Myocyte (in vitro differentiated cells): ENCODE measurements at regions not wholly inside any gene's neighbourhood (a gene's known extent, or its start where the extent isn't known, plus 50 kb on each side); places are given as distances from the start of the nearest gene placed in this dataset.
"Not testable (repeated sequence)": the region's sequence is repeated elsewhere in the genome, so short reads cannot be mapped to it uniquely, and the experiment has no call there.

Source experiments
- DNase-seq: peaks from one replicate; pipeline ENCODE4 v3.0.0-alpha.2; 2012; ENCODE audit warnings: low read depth

DNA sequence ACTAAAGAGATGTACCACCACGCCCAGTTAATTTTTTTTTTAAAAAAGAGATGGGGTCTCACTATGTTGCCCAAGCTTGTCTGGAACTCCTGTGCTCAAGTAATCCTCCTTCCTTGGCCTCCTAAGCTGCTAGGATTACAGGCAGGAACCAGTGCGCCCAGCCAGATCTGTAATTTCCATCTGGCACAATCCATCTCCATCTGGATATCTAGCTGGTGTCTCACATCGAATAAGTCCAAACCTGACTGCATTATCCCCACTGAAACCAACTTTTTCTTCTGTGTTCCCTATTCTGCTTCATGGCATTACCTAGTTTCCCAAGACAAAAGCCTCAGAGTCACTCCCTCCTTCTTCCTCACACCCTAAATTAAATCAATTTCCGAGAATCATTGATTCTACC lies 125.8 kb upstream of the TEX13C start:
- no peak for DNase-seq

- no peak for DNase-seq
Measured at GRCh38 chrX:125198546-125198945, 121.1 kb upstream of the TEX13C start.

DNA sequence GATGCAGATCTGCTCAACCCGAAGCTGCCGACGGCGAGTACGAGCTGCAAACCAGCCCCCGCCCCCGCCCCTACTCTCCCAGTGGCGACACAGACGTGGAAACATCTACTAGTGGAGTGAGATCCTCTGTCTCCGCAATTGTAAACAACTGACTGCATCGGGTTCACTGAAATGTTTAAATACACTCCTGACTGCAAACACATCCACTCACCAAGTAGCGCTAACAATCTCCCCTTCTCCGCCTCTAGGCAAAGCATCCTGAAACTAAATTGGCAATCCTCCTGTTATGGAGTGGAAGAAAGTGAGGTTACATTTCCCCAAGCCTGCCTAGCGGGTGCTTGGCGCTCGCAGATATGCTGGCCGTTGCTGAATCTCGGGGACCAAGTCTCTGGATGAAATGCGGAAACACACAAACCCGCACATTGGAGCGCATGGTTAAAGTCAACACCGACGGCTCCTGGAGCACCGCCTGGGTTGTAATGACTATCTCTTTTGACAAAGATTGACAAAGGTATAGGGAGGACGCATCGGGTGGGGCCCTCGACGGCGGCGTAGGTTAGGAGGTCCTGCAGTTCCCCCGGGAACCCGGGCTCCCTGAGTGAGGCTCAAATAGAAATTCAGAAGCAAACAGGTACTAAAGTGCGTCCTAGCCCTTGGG lies 117.0 kb upstream of the TEX13C start:
- no peak for DNase-seq

DNA sequence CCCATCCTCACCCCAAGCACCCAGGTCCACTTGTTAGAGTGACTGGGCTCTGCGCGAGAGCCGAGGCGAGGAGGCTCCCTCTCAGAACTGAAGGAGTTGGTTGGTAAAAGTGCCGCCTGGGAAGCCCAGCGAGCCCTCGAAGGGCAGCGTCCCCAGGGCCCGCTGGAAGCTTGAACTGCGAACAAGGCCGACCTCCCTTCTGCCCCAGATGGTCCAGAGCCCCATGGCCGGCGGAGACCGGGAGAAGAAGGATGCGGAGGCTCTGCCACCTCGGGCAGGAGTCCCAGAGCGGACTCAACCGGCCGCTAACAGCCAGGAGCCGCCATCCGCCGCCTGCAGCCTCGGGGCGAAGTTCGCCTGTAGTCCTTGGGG lies 116.3 kb upstream of the TEX13C start:
- no peak for DNase-seq

DNA sequence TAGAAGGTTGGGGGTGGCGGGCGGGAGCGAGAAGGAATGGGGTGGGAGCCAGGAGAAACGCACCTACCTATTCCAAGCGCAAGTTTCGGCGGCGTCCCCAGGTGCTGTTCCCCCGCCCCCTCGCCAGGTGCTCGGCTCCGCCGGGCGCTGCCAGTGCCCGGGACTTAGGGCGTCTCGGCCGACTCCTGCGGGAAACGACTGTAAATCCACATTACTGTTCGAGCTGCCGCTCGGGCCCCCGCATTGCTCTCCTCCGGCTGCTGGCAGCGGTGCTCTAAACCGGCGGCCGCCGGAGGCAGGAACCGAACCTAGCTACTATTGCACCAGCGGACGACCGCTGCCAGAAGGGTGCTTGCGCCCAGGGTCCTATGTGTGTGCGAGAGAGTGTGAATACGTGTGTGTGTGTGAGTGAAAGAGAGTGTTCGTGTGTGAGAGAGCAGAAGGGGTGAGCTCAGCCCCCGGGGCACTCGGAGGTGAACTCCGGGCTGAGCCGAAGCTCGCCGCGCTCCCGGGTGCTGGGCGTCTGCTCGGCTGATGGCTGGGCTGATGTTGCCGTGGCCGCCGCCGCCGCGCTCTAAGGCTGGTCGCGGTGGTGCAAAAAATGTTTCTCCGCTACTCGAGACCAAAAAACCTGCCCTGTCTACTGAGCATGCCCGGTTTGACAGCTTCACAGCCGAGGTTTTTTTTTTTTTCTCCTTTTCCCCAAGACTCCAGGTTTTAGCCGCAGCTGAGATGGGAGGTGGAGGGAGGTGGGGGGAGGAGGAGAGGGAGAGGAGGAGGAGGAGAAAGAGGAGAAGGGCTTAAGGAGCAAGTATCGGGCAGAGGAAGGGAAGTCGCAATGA lies 115.7 kb upstream of the TEX13C start:
- no peak for DNase-seq

DNA sequence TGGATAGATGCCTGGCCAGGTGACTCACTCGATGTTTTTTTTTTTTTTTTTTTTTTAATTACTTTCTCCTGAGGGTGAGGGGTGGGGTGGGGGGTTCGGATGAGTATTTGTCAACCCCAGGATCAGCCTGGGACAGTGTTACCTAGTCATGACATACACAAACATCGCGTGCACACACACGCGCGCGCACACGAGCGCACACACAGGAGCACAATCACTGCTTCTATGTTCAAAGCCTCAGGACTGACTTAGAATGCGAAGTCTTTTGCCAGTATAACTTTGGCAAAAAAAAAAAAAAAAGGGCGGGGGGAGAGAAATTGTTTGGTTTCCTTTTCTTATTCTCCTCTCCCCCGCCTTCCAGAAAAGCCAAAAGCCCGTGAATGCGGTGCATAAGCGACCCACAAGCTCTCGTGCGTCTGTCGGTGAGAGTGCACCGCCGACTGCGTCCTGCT lies 115.0 kb upstream of the TEX13C start:
- no peak for DNase-seq

- DNase-seq, result peak; percentile 0
Measured at GRCh38 chrX:125205133-125205917, 114.3 kb upstream of the TEX13C start.

- no peak for DNase-seq
Measured at GRCh38 chrX:125205918-125206665, 113.6 kb upstream of the TEX13C start.

DNA sequence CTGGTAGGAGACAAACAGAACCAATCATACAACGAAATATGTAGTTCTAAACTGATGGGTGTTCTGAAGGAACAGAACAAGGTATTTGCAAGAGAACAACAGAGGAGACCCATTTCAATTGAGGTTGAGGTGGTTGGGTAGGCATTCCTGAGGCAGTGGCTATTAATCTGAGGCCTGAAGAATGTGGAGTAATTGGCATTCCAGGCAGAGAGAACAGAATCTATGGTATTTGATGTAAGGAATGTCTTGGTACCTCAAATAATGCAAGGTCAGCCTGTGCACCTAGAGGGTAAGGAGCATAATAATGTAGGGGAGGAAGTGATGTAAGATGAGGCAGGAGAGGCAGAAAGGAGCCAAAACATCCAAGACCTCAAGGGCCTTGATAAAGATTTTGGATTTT lies 109.5 kb upstream of the TEX13C start:
- no peak for DNase-seq

DNA sequence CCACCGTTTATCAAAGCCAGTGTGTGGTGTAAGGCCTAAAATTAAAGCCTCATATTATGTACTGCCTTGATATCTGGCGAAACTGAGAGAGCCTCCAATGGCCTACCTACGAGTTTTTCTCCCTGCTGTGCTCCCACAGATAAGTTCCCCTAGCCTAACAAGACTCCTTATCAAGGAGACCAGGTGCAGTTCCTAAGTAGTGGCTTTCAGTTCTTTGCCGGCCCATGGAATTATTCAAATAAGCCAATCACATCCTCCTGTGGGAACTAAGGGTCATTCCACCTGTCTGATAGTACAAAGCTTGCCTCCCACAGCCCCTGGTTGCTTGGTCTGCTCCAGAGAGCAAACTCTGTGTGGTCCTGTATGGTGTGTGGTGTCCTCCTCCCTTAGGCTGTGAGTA lies 99.8 kb upstream of the TEX13C start:
- no peak for DNase-seq

DNA sequence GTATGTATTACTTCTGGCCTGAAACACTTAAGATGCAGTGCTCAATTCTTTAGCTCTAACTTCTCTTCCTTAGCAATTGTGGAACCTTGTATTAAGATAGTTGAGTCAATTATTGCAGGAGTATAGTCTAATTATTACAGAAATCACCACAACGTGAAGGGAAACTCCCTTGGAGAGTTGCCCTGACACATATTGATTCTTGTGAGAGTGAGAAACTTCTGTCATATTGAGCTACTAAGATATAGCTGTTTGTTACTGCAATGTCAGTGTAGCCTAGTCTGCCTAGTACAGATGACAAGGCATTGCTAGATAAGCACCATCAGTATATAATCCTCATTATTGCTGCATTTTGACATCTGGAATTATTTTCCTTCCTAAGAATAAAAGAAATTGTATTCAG lies 82.7 kb upstream of the TEX13C start:
- no peak for DNase-seq

GRCh38 chrX:125248931-125249330 lies 70.7 kb upstream of the TEX13C start:
- no peak for DNase-seq

DNA sequence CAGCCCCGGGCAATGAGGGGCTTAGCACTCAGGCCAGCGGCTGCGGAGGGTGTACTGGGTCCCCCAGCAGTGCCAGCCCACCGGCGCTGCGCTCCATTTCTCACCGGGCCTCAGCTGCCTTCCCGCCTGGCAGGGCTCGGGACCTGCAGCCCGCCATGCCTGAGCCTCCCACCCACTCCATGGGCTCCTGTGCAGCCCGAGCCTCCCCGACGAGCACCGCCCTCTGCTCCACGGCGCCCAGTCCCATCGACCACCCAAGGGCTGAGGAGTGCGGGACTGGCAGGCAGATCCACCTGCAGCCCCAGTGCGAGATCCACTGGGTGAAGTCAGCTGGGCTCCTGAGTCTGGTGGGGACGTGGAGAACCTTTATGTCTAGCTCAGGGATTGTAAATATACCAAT lies 63.9 kb upstream of the TEX13C start:
- not testable (repeated sequence) for DNase-seq

DNA sequence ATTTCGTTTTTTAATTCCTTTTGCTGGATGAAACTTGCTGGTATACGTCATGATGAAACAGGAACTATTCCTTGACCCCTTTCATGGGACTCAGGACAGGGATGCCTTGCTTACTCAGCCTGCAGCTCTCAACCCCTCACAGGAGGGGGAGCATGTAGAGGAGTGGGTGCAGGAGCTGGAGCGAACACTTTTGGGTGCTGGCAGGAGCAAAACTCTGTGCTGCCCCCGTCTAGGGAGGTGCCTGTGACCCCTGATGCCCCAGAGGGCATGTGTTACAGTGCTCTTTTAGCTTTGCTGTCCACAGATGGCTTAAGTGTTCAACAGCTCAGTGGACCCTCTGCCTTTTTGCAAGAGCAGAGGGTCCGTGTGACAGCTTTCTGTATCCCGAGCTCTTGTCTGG lies 56.8 kb upstream of the TEX13C start:
- no peak for DNase-seq

- DNase-seq, result no peak
Measured at GRCh38 chrX:125266153-125266660, 53.5 kb upstream of the TEX13C start.
